GM19455 (cell line): ENCODE measurements at regions not wholly inside any gene's neighbourhood (a gene's known extent, or its start where the extent isn't known, plus 50 kb on each side); places are given as distances from the start of the nearest gene placed in this dataset.

Experiments
- ATAC-seq: cut with Tn5 transposase; IDR thresholded peaks from one replicate; pipeline ENCODE4 v1.9.1; 2021; ENCODE audit not compliant: unreplicated experiment

DNA sequence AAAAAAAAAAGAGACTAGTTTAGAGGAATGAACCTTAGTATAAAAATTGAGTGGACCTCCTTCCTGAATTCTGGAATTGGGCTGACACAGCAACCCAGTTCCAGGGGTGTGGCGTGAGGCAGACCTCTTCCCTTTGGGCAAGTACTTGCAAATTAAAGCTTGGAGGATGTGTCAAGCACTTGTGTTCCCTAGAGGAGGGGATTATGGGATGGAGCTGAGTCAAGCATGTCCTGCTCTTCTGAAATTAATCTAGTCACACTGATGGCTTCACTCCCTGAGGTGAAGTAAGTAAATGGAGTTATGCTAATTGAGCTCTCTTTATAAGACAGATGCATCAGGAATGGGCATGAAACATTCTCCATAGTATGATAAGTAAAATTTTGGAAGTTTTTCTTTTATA is 107.7 kb upstream of the HTR2A start:
- ATAC-seq = no peak

DNA sequence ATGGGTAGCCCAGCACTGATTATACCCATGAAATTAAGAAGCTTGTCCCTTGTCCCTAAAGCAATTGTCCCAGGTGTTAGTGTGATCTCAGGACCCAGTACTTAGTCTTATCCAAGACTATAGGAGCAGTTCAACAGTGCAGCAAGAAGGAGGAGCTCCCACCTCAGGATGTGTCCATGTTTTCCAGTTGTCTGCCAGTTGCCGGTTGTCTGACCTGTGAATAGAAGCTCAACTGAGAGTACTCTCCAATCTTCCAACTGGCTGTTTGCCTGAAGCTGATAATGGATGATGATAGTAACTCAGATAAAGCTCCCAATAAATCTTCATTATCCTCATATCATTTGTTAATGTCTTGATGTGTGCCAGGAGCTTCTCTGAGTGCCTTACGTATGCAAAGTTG is 107.2 kb upstream of the HTR2A start:
- ATAC-seq = no peak

DNA sequence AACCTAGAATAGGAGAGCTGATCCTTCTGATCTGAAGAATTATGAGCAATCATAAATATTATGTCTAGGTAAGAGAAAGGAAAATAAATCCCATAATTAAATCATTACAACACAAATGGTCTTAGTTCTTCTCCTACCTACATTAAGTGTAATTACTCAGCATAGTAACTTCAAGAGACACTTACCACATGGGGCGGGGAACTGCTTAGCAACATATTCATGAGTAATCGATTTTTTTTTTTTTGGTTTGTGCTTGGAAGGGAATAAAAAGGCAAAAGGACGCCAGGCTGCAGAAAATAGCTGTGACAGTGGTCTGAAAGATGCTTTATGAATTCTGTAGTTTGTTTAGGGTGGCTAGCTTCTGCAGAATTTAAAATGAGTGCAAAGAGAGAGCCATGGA is 103.3 kb upstream of the HTR2A start:
- no peak for ATAC-seq

GRCh38 chr13:46996316-46997030 is 99.6 kb upstream of the HTR2A start:
- peak; percentile 34 for ATAC-seq

DNA sequence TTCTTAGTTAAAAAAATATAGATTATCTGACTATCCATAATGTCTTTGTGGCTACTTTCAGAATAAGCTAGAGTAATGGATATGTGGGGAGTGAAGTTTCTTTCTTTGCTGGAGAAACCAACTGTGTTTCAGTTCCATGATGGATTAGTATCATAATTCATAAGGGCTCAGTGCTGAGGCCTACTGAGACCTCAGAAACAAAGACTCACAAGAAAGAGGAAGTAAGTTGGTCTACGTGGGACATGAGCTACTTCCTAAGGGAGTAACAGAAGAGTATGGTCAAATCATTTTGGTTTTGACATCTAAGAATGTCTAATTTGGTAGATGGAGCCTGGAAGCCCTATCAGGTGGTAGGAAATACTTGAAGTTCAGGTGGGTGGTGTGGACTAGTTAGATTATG is 99.0 kb upstream of the HTR2A start:
- peak; percentile 87 for ATAC-seq

GRCh38 chr13:46994492-46994891 is 97.6 kb upstream of the HTR2A start:
- no peak for ATAC-seq

DNA sequence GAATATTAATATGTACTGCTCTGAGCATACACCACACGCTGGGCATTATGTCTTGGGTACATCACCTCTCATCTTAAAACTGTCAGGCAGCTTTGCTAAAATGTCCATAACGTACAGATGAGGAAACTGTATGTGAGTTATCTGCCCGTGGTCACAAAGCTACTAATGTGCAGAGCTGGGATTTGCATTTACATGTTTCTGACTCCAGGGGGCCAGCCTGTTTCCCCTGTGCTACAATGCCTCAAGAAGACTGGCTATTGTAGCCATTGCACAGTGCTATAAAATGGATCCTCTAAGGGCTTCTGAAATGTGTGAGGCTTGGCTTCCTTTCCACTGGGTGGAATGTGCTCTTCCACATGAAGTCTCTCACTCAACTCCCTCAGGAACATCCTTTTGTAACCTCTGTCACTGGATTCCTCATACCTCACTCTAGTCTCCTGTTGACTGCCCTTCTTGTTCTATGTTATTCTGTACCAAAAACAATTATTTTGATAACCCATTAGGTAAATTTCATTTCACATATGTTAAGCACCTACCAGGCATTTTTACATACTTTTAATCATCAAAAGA is 95.6 kb upstream of the HTR2A start:
- ATAC-seq = no peak

GRCh38 chr13:46983881-46984280 is 87.0 kb upstream of the HTR2A start:
- ATAC-seq = peak; percentile 70

- ATAC-seq = peak; percentile 96
These were observed 86.2 kb upstream of the HTR2A start for GRCh38 chr13:46982856-46983582.

DNA sequence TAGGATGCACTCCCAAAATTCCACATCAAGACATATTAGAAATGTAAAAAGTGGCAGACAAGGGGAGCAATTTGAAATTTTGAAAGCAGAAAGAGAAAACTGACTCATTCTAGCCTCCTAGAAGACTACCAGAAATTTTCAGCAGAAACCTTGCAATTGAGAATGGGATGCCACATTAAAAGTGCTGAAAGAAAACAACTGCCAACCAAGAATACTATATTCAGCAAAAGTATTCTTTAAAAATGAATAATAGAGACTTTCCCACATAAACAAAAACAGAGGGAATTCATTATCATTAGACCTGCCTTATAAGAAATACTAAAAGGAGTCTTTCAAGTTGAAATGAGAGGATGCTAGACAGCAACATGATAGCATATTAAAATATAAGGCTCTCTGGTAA is 78.3 kb upstream of the HTR2A start:
- no peak for ATAC-seq

- no peak for ATAC-seq
These were observed 71.6 kb upstream of the HTR2A start for GRCh38 chr13:46968450-46968849.

- no peak for ATAC-seq
These were observed 68.1 kb upstream of the HTR2A start for GRCh38 chr13:46964789-46965527.

DNA sequence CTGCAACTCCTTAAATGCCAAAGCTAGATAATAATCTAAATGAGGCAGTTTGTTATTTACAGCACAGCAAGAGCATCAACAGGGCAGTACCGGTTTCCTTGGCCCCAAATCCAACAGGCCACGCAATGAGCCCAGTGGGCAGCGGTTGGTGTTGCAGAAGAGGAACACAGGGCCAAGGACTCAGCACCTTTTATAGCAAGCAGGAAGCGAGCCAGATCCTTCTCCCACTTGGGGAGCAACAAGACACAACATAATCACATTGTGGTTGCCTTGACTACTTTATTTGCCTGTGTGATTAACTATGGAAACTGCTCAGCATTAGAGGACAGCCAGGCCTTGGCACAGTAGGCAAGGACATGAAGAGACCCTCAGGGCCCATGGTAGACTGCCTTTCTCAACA is 67.1 kb upstream of the HTR2A start:
- no peak for ATAC-seq

GRCh38 chr13:46962281-46962941 is 65.6 kb upstream of the HTR2A start:
- no peak for ATAC-seq

DNA sequence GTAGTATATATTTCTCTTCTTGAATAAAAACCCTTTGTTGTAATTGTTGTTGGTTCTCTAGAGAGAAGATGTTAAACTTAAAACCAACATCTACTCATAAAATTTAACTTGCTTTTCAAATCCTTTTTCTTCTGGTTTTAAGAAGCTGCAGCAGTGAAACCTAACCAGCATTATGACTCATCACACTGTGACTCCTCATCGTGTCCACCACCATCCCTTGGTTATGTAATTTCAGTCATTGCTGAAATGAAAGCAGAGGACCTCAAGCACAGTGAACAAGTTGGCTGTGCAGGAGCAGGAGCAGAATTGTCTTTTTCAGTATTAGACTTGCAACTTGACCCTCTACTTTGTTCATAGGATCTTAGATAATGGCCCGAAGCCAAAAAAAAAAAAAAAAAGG is 64.9 kb upstream of the HTR2A start:
- peak; percentile 98 for ATAC-seq

- ATAC-seq = no peak
These were observed 57.1 kb upstream of the HTR2A start for GRCh38 chr13:46953941-46954340.

DNA sequence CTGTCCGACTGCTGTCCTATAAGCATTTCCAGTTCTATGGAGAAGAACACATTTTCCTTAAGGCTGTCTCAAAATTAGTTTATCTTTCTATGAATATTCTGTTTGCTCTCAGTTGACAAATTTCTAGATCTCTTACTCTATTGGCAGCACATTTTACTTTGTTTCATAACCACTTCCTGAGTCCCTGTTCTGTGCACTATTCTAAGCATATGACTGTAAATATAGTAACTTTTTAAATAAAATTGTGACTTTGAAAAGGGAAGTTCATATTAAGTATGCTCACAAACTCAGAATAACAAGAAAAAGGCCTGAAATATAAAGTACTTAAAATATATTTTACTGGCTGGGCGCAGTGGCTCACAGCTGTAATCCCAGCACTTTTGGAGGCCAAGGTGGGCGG is 56.5 kb upstream of the HTR2A start:
- no peak for ATAC-seq

- ATAC-seq = no peak
These were observed 54.7 kb upstream of the HTR2A start for GRCh38 chr13:46951516-46951915.

DNA sequence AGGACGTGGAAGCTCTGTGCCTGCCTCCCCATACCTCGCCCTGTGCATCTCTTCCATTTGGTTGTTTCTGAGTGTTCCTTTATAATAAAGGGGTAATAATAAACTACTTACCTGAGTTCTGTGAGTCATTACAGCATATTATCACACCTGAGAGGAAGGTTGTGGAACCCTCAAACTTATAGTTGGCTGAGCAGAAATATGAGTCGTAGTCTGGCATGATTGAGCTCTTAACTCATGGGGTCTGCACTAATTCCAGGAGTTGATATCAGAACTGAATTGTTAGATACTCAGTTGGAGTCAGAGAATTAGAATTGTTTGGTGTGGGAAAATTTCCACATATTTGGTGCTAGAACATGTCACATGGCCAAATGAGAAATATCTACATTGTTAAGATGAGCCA is 52.4 kb upstream of the HTR2A start:
- no peak for ATAC-seq

GRCh38 chr13:46948338-46948737 is 51.5 kb upstream of the HTR2A start:
- ATAC-seq = no peak
